Activated CD4-positive, alpha-beta T cell treated with anti-CD3 and anti-CD28 coated beads for 48 hours (primary cell): ENCODE measurements at regions not wholly inside any gene's neighbourhood (a gene's known extent, or its start where the extent isn't known, plus 50 kb on each side); places are given as distances from the start of the nearest gene placed in this dataset.
"Not testable (repeated sequence)": the region's sequence is repeated elsewhere in the genome, so short reads cannot be mapped to it uniquely, and the experiment has no call there.

Source experiments
- DNase-seq: peaks from one replicate; pipeline ENCODE4 v3.0.0-alpha.2; 2020

DNA sequence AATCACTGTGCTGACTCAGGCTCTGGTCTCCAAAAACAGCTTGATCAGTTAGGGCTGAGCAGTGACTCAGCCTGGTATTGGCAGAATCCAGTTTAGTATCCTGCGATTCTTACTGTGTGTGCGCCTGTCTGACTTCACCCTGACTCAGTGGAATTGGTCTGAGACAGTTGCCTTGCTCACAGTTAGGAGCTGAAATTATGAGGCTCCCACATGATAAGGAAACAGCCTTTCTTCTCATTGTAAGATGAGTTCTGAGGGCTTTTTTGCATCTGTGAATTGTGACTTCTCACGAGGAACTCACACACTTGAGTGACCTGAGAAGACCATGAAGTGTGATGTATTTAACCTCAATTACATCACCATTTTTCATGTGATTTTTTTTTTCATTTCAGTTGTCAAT lies 1282.4 kb downstream of the RPIA start:
- DNase-seq = not testable (repeated sequence)

DNA sequence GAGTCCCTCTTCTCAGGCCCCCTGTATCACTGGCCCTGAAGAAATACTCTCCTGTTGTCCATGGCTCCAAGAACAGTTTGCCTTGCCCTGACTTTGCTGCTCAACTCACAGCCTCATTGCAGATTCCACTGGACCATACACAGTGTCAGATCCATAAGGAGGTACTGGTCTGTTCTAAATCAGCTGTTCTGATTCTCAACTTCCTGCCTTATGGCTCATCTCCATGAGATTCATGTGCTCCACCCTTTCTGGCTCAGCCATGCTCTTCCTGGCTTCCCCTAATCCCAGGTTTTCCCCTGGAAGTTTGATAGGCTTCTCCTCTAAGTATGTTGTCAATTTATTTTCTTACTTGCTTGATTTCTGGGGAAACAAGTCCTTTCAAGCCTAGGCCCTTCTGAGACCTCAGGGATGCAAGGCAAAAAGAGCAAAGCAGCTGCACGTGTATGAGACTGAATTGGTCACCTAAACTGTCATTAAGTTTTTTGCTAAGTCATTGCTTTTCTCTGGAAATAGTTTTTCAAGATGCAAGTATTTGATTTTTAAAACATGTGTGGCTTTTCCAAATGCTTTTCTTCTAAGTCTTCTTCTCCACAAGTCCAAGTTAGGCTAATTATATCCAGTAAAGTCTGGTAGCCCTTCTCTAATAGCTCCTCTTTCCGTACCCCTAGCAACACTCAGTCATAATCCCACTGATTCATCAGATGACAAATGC lies 1288.5 kb downstream of the RPIA start:
- not testable (repeated sequence) for DNase-seq

DNA sequence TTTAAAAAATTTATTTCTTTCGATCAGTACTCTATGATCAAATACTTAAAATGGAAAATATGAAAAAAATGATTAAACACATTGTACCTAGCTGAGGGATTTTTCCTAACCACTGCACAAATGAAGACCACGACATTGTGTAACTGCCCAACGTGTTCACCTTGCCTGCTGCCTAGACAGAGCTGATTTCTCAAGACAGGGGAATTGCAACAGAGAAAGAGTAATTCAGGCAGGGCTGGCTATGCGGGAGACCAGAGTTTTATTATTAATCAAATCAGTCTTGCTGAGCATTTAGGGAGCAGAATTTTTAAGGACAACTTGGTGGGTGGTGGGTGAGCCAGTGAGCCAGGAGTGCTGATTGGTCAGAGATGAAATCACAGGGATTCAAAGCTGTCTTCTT lies 1290.8 kb downstream of the RPIA start:
- not testable (repeated sequence) for DNase-seq

DNA sequence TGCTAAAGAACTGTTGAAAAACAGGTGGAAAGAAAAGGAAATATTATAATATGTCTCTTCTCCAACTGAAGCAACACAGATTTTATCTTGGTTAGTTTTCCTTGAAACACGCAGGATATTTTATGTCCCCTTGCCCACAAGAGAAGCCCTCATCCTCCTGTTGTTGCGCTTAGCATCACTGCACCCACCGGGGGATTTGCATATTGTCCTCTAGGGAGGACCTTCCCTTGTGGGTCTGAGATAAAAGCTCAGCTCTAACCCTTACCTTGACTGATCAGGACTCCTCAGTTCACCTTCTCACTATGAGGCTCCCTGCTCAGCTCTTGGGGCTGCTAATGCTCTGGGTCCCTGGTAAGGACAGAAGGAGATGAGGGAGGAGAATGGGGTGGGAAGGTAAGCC lies 1294.2 kb downstream of the RPIA start:
- DNase-seq = not testable (repeated sequence)

DNA sequence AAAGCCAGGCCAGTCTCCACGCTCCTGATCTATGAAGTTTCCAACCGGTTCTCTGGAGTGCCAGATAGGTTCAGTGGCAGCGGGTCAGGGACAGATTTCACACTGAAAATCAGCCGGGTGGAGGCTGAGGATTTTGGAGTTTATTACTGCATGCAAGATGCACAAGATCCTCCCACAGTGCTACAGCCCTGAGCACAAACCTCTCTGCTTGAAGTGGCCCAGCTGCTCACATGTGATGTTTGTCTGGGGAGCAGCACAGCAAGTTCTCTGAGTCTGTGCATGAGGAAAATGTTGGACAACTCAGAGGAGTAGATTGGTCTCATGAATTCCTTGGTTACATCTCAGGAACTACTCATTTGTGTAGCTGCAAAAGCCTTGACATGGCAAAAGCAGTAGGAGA lies 1295.1 kb downstream of the RPIA start:
- not testable (repeated sequence) for DNase-seq

DNA sequence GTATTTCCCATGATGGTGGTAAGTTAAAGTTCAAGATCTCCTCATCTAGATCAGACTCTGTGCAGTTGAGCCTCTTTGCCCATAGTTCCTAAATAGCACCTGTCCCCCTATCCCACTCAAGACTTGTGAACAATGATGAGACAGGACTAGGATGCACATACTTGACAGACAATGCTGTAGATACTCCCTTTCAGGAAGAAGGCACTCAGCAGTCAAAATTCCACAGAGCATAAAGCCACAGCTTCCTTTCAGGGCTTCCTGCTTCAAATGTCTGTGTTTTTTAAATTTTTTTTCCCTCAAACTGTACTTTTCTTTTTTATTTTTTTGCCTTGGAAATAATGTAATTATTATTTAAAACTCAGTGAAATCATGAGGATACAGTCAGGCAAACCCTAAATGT lies 1305.3 kb downstream of the RPIA start:
- DNase-seq = not testable (repeated sequence)

DNA sequence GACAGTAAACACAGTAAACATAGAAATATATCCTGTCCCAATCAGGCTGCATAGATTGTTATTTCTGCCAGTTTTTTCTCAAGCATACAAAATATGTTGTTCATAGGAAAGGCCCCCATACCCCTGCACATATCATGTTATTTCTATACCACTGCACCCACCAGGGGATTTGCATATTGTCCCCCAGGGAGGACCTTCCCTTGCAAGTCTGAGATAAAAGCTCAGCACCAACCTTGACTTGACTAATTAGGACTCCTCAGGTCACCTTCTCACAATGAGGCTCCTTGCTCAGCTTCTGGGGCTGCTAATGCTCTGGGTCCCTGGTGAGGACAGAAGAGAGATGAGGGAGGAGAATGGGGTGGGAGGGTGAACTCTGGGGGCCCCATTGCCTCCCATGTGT lies 1313.1 kb downstream of the RPIA start:
- not testable (repeated sequence) for DNase-seq

DNA sequence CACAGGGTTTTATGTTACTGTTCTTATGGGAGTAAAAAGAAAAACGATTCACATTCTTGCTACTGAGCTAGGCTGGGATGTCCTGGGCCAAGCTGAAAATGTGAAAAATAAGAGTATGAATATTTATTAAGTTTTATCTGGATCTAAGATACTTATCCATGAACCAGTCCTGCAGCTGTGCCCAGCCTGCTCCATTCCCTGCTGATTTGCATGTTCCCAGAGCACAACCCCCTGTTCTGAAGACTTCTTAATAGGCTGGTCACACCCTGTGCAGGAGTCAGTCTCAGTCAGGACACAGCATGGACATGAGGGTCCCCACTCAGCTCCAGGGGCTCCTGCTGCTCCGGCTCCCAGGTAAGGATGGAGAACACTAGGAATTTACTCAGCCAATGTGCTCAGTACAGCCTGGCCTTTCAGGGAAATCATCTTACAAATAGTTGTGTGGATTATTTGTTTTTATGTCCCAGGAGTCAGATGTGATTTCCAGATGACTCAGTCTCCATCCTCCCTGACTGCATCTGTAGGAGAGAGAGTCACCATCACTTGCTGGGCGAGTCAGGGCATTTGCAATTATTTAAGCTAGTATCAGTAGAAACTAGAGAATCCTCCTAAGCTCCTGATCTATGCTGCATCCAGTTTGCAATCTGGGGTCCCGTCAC lies 1319.1 kb downstream of the RPIA start:
- DNase-seq = not testable (repeated sequence)

DNA sequence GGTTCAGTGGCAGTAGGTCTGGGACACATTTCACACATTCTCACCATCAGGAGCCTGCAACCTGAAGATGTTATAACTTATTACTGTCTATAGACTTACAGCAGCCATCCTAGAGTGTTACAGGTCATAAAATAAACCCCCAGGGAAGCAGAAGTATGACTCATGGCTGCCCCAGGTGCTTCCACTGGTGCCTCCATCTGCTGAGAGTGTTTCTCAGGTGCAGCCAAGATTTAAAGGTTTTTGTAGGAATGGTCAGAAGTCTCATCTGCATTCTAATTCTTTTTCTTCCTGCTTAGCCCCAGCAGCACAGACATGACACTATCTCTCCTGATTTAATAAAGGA lies 1319.6 kb downstream of the RPIA start:
- not testable (repeated sequence) for DNase-seq

DNA sequence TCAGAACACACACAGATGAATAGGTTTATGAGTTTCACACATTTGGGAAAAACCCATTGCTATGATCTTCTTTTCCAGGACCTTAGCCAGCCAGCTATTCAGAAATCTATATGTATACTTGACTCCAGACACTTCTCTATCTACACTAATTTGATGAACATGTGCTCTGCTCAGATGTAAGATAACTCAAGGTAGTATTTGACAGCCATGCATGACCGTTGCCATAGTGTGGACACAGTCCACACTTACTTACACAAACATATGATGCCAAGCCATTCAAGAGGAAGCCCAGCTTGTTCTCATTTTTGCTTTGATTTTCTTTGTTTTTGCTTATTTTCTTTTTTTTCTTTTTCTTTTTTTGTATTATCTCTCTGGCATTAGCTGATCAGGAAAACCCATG lies 1328.4 kb downstream of the RPIA start:
- DNase-seq = not testable (repeated sequence)

DNA sequence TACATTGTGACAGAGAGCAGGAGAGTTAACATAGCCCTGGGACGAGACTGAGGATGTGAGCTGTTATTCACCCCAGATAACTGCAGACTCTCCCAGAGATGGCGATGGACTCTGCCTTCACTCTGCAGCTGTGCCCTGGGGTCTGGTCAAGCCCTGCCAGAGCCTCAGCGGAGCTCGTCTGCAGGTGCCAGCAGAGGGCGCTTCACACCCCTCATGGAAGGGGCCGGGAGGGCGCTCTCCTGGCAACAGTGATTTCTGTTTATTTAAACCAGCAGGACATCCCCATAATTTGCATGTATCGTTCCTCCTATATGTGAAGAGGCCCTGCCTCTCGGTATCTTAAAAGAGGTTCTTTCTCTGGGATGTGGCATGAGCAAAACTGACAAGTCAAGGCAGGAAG lies 1329.8 kb downstream of the RPIA start:
- DNase-seq = not testable (repeated sequence)

DNA sequence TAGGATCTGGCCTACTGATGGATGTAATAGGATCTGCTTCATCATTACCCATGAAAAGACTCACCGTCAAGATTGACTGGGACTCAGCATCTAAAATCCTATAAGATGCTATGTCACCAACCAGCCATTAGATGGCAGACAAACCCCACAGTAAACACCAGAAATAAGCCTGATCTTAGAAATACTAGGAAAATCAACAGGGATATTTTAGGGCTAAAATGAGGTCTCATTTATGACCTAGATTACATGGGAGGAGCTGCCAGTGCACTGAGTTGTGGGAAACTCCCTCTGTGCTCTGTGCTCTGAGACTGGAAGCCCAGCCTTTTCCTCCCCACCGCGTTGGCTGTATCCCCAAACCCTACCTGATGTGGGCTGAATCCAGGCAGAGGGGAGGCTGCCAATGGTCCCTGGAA lies 1335.8 kb downstream of the RPIA start:
- DNase-seq = not testable (repeated sequence)

DNA sequence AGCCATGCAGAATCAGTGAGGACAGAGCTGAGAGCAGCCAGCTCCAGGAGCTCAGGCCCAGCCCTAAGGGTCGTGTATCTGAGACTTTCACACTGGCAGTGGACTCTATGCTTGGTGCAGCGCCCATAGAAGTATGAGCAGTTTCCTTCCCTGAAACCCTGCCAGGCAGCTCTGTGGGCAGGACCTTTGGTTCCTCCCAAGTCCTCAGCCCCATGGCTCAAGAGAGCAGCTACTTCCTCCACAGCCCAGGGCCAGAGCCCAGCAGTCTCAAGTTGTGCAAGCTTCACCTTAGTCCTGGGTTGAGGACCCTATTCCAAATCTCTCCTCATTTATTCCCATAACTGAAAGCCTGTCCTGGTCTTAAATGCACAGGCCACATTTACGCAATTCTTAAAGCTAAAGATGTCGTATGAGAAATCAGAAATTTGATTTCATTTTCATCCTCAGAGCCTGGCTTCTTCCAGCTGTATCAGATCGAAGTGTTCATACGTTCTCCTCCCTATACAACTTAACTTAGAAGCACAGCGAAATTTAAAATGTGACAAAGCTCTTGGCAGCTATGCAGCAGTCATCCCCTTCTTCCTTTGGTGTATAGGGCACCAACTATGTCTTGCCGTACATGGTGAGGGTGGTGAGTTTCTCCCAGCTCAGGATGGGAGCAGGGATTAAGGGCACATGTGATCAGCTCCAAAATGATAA lies 1337.1 kb downstream of the RPIA start:
- not testable (repeated sequence) for DNase-seq

DNA sequence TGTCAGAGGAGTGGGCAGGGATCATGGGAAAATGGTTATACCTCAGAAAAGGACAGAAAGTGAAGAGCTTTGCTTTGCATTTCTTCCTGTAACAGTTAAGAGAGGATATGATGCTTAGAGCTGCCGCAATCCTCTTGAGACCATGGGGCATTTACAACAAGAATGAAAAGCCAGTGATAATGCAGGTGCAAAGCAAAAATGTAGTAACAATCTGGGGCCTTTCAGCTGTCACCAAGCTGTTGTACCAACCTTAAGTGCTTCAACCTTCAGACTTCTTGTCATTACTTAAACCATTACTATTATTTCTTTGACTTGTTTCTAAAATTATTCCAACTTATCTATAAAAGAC lies 1337.6 kb downstream of the RPIA start:
- not testable (repeated sequence) for DNase-seq

DNA sequence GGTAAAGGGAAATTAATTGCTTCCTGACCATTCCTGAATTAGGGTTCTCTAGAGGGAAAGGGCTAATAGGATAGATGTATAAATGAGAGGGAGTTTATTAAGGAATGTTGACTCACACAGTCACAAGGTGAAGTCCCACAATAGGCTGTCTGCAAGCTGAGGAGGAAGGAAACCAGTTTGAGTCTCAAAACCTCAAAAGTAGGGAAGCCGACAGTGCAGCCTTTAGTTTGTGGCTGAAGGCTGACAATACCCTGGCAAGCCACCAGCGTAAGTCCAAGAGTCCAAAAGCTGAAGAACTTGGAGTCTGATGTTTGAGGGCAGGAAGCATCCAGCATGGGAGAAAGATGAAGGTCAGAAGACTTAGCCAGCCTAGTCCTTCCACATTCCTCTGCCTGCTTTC lies 1340.8 kb downstream of the RPIA start:
- not testable (repeated sequence) for DNase-seq

DNA sequence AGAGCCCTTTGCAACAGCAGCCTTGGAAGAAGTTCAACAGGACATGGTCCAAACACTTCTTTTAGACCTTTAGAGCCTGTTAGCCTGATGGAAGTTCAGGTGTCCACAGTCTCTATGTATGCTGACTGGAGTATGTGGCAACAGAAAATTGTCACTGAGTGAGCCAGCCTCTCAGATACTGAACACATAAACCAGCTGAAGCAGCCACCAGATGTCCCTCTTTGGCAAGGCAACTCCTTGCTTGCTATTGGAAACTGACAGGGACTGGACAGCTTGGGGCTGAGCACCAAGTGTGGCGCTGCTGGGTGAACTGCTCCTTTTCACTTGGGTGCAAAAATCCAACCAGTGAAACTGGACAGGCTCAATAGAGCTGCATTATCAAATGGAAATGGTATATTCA lies 1344.9 kb downstream of the RPIA start:
- not testable (repeated sequence) for DNase-seq

DNA sequence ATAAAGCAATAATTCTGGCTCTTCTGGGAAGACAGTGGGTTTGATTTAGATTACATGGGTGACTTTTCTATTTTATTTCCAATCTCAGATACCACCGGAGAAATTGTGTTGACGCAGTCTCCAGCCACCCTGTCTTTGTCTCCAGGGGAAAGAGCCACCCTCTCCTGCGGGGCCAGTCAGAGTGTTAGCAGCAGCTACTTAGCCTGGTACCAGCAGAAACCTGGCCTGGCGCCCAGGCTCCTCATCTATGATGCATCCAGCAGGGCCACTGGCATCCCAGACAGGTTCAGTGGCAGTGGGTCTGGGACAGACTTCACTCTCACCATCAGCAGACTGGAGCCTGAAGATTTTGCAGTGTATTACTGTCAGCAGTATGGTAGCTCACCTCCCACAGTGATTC lies 1347.6 kb downstream of the RPIA start:
- DNase-seq = not testable (repeated sequence)

DNA sequence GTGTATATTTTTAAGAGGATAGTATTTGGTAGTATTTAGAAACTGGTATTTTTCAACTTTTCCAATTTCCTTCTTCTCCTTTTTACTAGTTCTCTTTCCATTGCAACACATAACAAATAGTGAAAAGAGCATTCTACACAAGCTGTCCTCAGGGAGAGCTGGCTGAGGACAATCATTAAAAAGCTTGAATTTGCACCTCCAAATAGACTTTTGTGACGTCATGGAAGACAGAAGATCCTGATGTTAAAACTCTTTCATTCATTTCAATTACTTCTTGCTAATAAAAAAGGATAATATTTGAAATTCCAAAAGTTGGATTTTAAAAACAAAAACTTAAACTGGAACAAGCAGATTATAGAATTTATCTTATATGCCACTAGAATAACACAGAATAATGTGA lies 1356.3 kb downstream of the RPIA start:
- DNase-seq = not testable (repeated sequence)

DNA sequence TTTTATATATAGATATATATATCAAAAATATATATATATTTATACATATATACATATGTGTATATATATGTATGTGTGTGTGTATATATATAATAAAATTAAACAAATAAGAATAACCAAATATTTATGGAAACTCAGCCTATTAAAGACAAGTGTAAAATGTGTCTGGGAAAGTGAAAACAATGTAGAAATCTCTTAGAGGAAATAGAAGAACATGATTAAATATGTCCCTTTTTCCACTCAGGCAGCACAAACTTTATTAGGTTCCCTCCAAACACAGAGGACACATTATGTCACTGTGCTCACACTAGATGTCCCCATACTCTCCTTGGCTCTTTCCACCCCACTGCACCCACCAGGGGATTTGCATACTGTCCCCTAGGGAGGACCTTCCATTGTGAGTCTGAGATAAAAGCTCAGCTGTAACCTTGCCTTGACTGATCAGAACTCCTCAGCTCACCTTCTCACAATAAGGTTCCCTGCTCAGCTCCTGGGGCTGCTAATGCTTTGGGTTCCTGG lies 1360.7 kb downstream of the RPIA start:
- DNase-seq = not testable (repeated sequence)

DNA sequence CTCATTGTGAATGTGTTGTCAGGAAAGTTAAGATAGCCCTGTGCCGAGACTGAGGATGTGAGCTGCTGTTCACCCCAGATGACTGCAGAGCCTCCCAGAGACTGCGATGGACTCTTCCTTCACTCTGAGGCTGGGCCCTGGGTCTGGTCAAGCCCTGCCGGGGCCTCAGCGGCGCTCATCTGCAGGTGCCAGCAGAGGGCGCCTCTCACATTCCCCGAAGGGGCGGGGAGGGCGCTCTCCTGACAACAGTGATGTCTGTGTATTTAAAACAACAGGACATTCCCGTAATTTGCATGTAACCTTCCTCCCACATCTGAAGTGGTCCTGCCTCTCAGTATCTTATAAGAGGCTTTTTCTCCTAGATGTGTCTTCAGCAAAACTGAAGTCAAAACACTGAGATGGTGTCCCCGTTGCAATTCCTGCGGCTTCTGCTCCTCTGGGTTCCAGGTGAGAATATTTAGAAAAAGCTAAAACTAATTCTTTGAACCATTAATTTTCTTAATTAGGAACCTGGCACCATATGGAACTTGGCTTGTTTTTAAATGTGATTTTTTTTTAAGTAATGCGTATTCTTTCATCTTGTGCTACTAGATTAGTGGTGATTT lies 1377.9 kb downstream of the RPIA start:
- DNase-seq = peak; percentile 11

DNA sequence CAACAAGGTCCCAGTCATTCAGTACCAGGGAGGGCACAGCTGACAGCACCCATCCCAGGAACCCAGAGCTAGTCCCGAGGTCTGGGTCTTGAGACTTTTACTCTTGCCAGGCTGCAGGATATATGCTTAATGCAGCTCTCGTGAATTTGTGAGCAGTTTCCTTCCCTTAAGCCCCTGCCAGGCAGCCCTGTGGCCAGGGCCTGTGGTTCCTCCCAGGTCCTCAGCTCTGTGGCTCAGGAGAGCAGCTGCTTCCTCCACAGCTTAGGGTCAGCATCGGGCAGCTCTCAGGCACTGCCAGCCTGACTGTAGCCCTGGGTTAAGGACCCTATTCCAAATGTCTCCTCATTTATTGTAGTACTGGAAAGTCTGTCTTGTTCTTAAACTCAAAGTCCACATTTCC lies 1384.8 kb downstream of the RPIA start:
- no peak for DNase-seq

DNA sequence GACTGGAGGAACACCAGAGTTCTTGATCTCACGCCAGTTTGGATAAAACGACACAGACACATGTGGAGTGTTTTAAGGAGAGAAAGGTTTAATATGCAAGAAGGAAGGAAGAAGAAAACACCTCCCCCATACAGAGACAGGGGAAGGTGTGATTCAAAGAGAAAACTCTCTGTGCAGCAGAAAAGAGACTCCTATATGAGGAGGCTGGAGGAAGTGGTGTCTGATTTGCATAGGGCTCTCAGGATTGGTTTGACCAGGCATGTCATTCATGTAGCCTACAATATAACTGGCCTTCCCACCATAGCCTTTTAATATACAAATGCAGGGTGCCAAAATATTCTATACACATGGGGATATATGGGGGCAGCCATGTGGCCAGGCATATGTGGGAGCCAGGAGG lies 1386.5 kb downstream of the RPIA start:
- DNase-seq = no peak

DNA sequence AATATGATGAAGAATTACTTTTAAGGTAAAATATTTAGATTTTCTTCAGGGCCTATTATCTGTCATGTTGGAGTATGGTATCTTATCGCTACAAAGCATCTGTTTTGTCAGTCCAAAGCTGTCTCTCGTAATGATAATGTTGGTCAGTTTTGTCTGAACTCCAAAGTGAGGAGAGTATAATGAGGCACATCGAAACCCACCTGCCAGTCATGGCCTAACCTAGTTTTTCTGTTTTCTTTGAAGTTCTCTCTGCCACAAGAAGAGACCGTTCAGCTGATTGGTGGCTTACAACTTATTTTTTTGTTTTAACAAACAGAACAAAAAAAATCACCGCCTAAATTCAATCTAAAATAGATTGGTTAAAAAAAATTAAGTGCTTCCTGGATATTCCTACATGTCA lies 1387.9 kb downstream of the RPIA start:
- DNase-seq = no peak
